Loucy (cell line): ENCODE measurements at regions not wholly inside any gene's neighbourhood (a gene's known extent, or its start where the extent isn't known, plus 50 kb on each side); places are given as distances from the start of the nearest gene placed in this dataset.

ENCODE experiments used
- H2AFZ ChIP-seq: fragments of 200-600 bp; sonication (generic); 2 replicates; pipeline ENCODE4 v1.6.0; 2016; ENCODE audit warnings: antibody characterized with exemption, mild to moderate bottlenecking, low read length, moderate library complexity
- H3F3A ChIP-seq: fragments of 200-600 bp; 2 replicates; pipeline ENCODE4 v1.6.0; 2016; ENCODE audit warnings: antibody characterized with exemption, low read depth, mild to moderate bottlenecking
- H3K27me3 ChIP-seq: fragments of 200-600 bp; sonication (generic); 2 replicates; pipeline ENCODE4 v1.6.1; 2014; ENCODE audit warnings: low read length, mild to moderate bottlenecking; ENCODE audit not compliant: insufficient read depth, poor library complexity, severe bottlenecking
- H3K36me3 ChIP-seq: fragments of 200-600 bp; sonication (generic); 2 replicates; pipeline ENCODE4 v1.6.1; 2016; ENCODE audit warnings: low read length; ENCODE audit not compliant: insufficient read depth
- H3K4me1 ChIP-seq: fragments of 200-600 bp; sonication (generic); 2 replicates; pipeline ENCODE4 v1.5.1; 2014; ENCODE audit warnings: low read length, mild to moderate bottlenecking; ENCODE audit not compliant: insufficient read depth, poor library complexity, severe bottlenecking
- H3K4me2 ChIP-seq: fragments of 200-600 bp; sonication (generic); 2 replicates; pipeline ENCODE4 v1.6.0; 2014; ENCODE audit warnings: antibody characterized with exemption, low read length, low read depth, mild to moderate bottlenecking; ENCODE audit not compliant: poor library complexity, severe bottlenecking
- H3K4me3 ChIP-seq: fragments of 200-600 bp; sonication (generic); 2 replicates; pipeline ENCODE4 v1.5.1; 2014; ENCODE audit warnings: low read length, mild to moderate bottlenecking, mixed read lengths; ENCODE audit not compliant: poor library complexity, severe bottlenecking
- H3K79me2 ChIP-seq: fragments of 200-600 bp; sonication (generic); 2 replicates; pipeline ENCODE4 v1.6.1; 2014; ENCODE audit warnings: low read length; ENCODE audit not compliant: insufficient read depth
- H3K9ac ChIP-seq: fragments of 200-600 bp; sonication (generic); 2 replicates; pipeline ENCODE4 v1.6.0; 2014; ENCODE audit warnings: mild to moderate bottlenecking, low read depth, low read length, moderate library complexity; ENCODE audit not compliant: poor library complexity, severe bottlenecking
- H3K9me2 ChIP-seq: fragments of 200-600 bp; sonication (generic); replicated peaks from 2 replicates; pipeline ENCODE4 v1.6.1; 2016; ENCODE audit warnings: low read depth, low read length, mixed read lengths
- H3K9me3 ChIP-seq: fragments of 200-600 bp; sonication (generic); 2 replicates; pipeline ENCODE4 v1.6.1; 2014; ENCODE audit warnings: mild to moderate bottlenecking, antibody characterized with exemption, low read length, low read depth; ENCODE audit not compliant: insufficient read depth
- H4K20me1 ChIP-seq: fragments of 200-600 bp; sonication (generic); 2 replicates; pipeline ENCODE4 v1.6.0; 2014; ENCODE audit warnings: antibody characterized with exemption, low read length, mild to moderate bottlenecking; ENCODE audit not compliant: insufficient read depth, poor library complexity, severe bottlenecking
- CTCF ChIP-seq: fragments of 200-600 bp; sonication (generic); conservative IDR thresholded peaks from 2 replicates; pipeline ENCODE4 v1.5.1; 2014; ENCODE audit warnings: mild to moderate bottlenecking, antibody characterized with exemption, low read length
- EZH2phosphoT487 ChIP-seq: fragments of 200-600 bp; IDR thresholded peaks from 2 replicates; pipeline ENCODE4 v1.6.1; 2018; ENCODE audit warnings: antibody characterized with exemption, mild to moderate bottlenecking, moderate library complexity, borderline replicate concordance

GRCh38 chr9:91119142-91119541 is 242.6 kb downstream of the AUH start:
- Histone ChIP-seq H3K9me2 (no peaks in the 10 kb centered on the region), H3F3A (0 out of 2 replicates have a peak, but pooled peaks cover 3% of the 10 kb centered on the region), H2AFZ (no peak overlapping the region), H3K9me3 (peaks cover 3% of the 10 kb centered on the region; the same call in 1 of the 2 replicates), H3K4me3 (no peak overlapping the region), H4K20me1 (no peaks in the 10 kb centered on the region), H3K79me2 (no peaks in the 10 kb centered on the region), H3K27me3 (no peaks in the 10 kb centered on the region), H3K4me2 (no peak overlapping the region), H3K4me1 (peaks cover 7% of the 10 kb centered on the region), H3K36me3 (no peaks in the 10 kb centered on the region), H3K9ac (no peak overlapping the region)
- TF ChIP-seq CTCF (no peak), EZH2phosphoT487 (no peak)

- Histone ChIP-seq H3K79me2 (no peaks in the 10 kb centered on the region), H3K9me3 (peaks cover 3% of the 10 kb centered on the region; the same call in 1 of the 2 replicates), H3K36me3 (no peaks in the 10 kb centered on the region), H3K4me2 (no peak overlapping the region), H3F3A (0 out of 2 replicates have a peak, but pooled peaks cover 3% of the 10 kb centered on the region), H2AFZ (no peak overlapping the region), H3K9ac (no peak overlapping the region), H4K20me1 (no peaks in the 10 kb centered on the region), H3K4me1 (peaks cover 7% of the 10 kb centered on the region), H3K9me2 (no peaks in the 10 kb centered on the region), H3K4me3 (no peak overlapping the region), H3K27me3 (no peaks in the 10 kb centered on the region)
- no peak for TF ChIP-seq EZH2phosphoT487
- TF ChIP-seq CTCF: no peak
Measured at GRCh38 chr9:91119679-91120078, 242.0 kb downstream of the AUH start.

- H3K4me3 ChIP-seq: no peak overlapping the region
- TF ChIP-seq EZH2phosphoT487: no peak
- TF ChIP-seq CTCF: no peak
Measured at GRCh38 chr9:91120200-91120599, 241.5 kb downstream of the AUH start.

More at GRCh38 chr9:91120200-91120599, 241.5 kb downstream of the AUH start:
- Histone ChIP-seq H3K27me3 (no peaks in the 10 kb centered on the region), H3K9me2 (no peaks in the 10 kb centered on the region), H3K36me3 (no peaks in the 10 kb centered on the region), H3F3A (0 out of 2 replicates have a peak, but pooled peaks cover 3% of the 10 kb centered on the region), H3K79me2 (no peaks in the 10 kb centered on the region), H3K9me3 (peaks cover 3% of the 10 kb centered on the region; the same call in 1 of the 2 replicates), H2AFZ (no peak overlapping the region), H3K4me1 (peaks cover 7% of the 10 kb centered on the region), H4K20me1 (no peaks in the 10 kb centered on the region), H3K9ac (no peak overlapping the region), H3K4me2 (no peak overlapping the region)
